Aorta (tissue), 5 donors: ENCODE measurements at regions not wholly inside any gene's neighbourhood (a gene's known extent, or its start where the extent isn't known, plus 50 kb on each side); places are given as distances from the start of the nearest gene placed in this dataset.

Experiments used
- ATAC-seq: fragments of 200-7000 bp; cut with Tn5 transposase; one replicate; pipeline ENCODE4 v1.9.1; 2022; ENCODE audit warnings: moderate library complexity; ENCODE audit not compliant: low FRiP score
- DNase-seq, 2 donors: peaks; one replicate each; pipeline ENCODE4 v3.0.0-alpha.2; 2020
- H3K27ac ChIP-seq, 2 donors: one replicate each; pipeline ENCODE4 v1.5.1; 2013; ENCODE audit warnings: low read length in 2 of 2, mild to moderate bottlenecking in 2 of 2, moderate library complexity in 2 of 2, control low read depth in 1 of 2, inconsistent platforms in 1 of 2, low read depth in 1 of 2
- H3K27me3 ChIP-seq, 2 donors: one replicate each; pipeline ENCODE4 v1.6.1; 2013; ENCODE audit warnings: control low read depth in 1 of 2, low read length in 1 of 2, mild to moderate bottlenecking in 1 of 2, moderate library complexity in 1 of 2; ENCODE audit not compliant: insufficient read depth in 2 of 2, control insufficient read depth in 1 of 2
- H3K36me3 ChIP-seq, 2 donors: one replicate each; pipeline ENCODE4 v1.6.1; 2013; ENCODE audit warnings: control low read depth in 1 of 2, low read length in 1 of 2, mild to moderate bottlenecking in 1 of 2; ENCODE audit not compliant: insufficient read depth in 2 of 2, control insufficient read depth in 1 of 2
- H3K4me1 ChIP-seq, 2 donors: one replicate each; pipeline ENCODE4 v1.6.1; 2013; ENCODE audit warnings: low read length in 2 of 2, control low read depth in 1 of 2, mild to moderate bottlenecking in 1 of 2, moderate library complexity in 1 of 2; ENCODE audit not compliant: insufficient read depth in 2 of 2, control insufficient read depth in 1 of 2
- H3K4me3 ChIP-seq, 2 donors: one replicate each; pipeline ENCODE4 v1.5.1; 2013; ENCODE audit warnings: low read length in 2 of 2, control low read depth in 1 of 2, mild to moderate bottlenecking in 1 of 2
- H3K9me3 ChIP-seq: one replicate; pipeline ENCODE4 v1.6.1; 2013; ENCODE audit warnings: mild to moderate bottlenecking, low read length; ENCODE audit not compliant: control insufficient read depth
- WGBS, 2 donors: extraction: QIAGEN DNeasy Blood & Tissue Kit; methylation state at CpG; one replicate each; pipeline ENCODE4 v1.1.7; 2013; 5-methylcytosine and 5-hydroxymethylcytosine counted together
- intact Hi-C, 2 donors: fragments of 100-400 bp; cut with DNase I; formaldehyde crosslinking; loops; one replicate each; pipeline versions ENCODE4 v1.14.2 to v1.15.0; 2022
- donor health status: healthy with polysubstance abuse.
- donor health status: Bipolar disorder and iron deficiency.
- donor health status: DM: no; HTN: no; CAD: no.
- donor health status: DM: no; HTN: no; CAD: no.
- donor health status: DM: yes; HTN: yes; CAD: no.

DNA sequence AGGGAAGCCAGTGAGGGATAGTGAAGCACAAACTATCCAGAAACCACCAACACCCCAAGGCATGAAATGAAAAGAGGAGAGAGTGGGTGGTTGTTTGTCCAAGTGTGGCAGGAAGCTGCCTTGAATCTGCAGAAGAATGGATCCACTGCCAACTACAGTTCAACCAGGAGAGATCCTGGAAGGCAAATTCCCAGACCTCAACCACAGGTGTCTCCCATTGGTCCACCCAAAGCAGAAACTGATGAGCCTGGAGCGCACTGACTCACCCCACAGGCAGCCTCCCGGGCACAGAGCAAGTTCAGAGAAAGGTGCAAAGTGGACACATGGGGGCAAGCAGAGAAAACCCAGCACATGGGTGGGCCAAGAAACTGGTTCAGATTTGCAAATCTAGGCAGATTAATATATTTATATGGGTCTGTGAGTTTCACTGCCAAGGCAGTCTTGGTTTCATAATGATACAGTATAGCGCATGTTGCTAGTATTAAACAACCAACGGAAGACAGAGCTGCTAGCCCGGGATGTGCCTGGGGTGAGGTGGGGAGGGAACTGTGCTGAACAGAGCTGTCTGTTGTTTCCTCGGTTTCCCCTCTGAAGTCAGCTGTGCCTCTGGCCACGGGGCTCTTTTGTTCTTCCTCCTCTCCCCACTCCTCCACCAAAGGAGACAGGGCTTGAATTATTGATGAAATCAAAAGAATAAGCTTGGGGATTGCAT, 416.2 kb upstream of the CCDC196 start:
- intact Hi-C loops, result no loop called here
- Histone ChIP-seq H3K27ac (no peak overlapping the region), H3K36me3 (no peaks in the 10 kb centered on the region), H3K27me3 (no peaks in the 10 kb centered on the region), H3K9me3 (no peaks in the 10 kb centered on the region), H3K4me3 (no peak overlapping the region), H3K4me1 (no peaks in the 10 kb centered on the region)
- ATAC-seq (no peak), DNase-seq (no peak)
- 84 to 86% methylated on average over 7 of the region's 7 CpGs for WGBS, 2 donors

GRCh38 chr14:66070542-66071319, 415.4 kb upstream of the CCDC196 start:
- Histone ChIP-seq H3K27ac (no peak overlapping the region), H3K27me3 (no peaks in the 10 kb centered on the region), H3K4me3 (no peak overlapping the region), H3K4me1 (no peaks in the 10 kb centered on the region), H3K36me3 (no peaks in the 10 kb centered on the region), H3K9me3 (no peaks in the 10 kb centered on the region)
- DNase-seq (peak in 1 of 2 donors; percentile 48), ATAC-seq (no peak)
- 46 to 47% methylated on average over 12 of the region's 12 CpGs for WGBS, 2 donors
- intact Hi-C loops, result no loop called here

GRCh38 chr14:66072190-66073084, 413.7 kb upstream of the CCDC196 start:
- no peaks in the 10 kb centered on the region for H3K27me3 ChIP-seq
- no peaks in the 10 kb centered on the region for H3K36me3 ChIP-seq
- H3K4me1 ChIP-seq, result no peaks in the 10 kb centered on the region
- H3K9me3 ChIP-seq, result no peaks in the 10 kb centered on the region
- intact Hi-C loops, result no loop called here
- DNase-seq, result no peak
- no peak overlapping the region for H3K4me3 ChIP-seq
- H3K27ac ChIP-seq, result no peak overlapping the region
- whole genome bisulfite sequencing, 2 donors, result 77 to 80% methylated on average over 5 of the region's 5 CpGs
- no peak for ATAC-seq

DNA sequence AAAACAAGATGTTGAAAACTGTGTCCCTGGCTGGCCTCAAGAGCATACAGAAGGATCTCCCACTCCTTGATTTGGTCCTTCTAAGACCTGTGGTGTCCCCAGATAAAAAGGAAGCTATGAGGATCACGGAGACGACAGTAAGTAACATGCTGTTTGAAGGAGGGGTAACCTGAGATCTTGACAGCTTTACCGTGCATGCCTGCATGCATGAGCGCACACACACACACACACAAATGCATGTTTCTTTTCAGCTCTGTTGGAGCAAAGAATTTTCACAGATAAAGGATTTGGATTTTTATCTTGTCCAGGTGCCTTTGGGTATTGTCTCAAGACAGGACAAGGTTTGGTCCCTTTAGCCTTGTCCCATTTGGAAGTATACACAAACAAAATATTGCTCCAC, 411.6 kb upstream of the CCDC196 start:
- DNase-seq (no peak), ATAC-seq (no peak)
- no peak overlapping the region for H3K27ac ChIP-seq
- WGBS, 2 donors, result 24 to 41% methylated on average over 4 of the region's 4 CpGs
- H3K36me3 ChIP-seq, result no peaks in the 10 kb centered on the region
- intact Hi-C loops, result no loop called here
- H3K27me3 ChIP-seq, result no peaks in the 10 kb centered on the region
- H3K9me3 ChIP-seq, result no peaks in the 10 kb centered on the region
- H3K4me1 ChIP-seq, result no peaks in the 10 kb centered on the region
- H3K4me3 ChIP-seq, result no peak overlapping the region

GRCh38 chr14:66076176-66076575, 410.0 kb upstream of the CCDC196 start:
- no peaks in the 10 kb centered on the region for H3K36me3 ChIP-seq
- DNase-seq, result no peak
- H3K4me3 ChIP-seq, result no peak overlapping the region
- H3K27ac ChIP-seq, result no peak overlapping the region
- intact Hi-C loops, result no loop called here
- H3K4me1 ChIP-seq, result no peaks in the 10 kb centered on the region
- no peaks in the 10 kb centered on the region for H3K9me3 ChIP-seq
- H3K27me3 ChIP-seq, result no peaks in the 10 kb centered on the region
- WGBS, 2 donors, result 15 to 35% methylated on average over 3 of the region's 3 CpGs
- no peak for ATAC-seq

DNA sequence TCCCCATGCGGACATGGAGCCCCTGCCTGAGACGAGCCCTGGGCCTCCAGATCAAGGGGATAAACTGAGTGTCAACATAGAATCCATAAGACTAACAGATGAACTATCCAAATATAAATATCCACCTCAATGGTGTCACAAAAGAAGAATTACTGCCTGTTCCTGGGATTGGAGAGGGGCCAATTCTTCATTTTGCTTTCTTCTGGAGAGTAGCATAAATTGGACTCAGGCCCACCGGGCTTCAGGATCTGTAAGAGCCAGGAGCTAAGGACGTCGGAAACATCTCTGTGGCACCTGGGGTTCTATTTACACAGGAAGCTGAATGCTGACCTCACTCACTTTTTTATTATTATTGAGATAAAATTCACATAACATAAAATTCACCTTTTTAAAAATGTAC, 408.2 kb upstream of the CCDC196 start:
- ATAC-seq, result no peak
- intact Hi-C loops, result no loop called here
- H3K9me3 ChIP-seq, result no peaks in the 10 kb centered on the region
- no peaks in the 10 kb centered on the region for H3K36me3 ChIP-seq
- DNase-seq, result no peak
- H3K27me3 ChIP-seq, result no peaks in the 10 kb centered on the region
- no peak overlapping the region for H3K27ac ChIP-seq
- 32 to 41% methylated on average over 5 of the region's 5 CpGs for WGBS, 2 donors
- H3K4me1 ChIP-seq, result no peaks in the 10 kb centered on the region
- H3K4me3 ChIP-seq, result no peak overlapping the region

DNA sequence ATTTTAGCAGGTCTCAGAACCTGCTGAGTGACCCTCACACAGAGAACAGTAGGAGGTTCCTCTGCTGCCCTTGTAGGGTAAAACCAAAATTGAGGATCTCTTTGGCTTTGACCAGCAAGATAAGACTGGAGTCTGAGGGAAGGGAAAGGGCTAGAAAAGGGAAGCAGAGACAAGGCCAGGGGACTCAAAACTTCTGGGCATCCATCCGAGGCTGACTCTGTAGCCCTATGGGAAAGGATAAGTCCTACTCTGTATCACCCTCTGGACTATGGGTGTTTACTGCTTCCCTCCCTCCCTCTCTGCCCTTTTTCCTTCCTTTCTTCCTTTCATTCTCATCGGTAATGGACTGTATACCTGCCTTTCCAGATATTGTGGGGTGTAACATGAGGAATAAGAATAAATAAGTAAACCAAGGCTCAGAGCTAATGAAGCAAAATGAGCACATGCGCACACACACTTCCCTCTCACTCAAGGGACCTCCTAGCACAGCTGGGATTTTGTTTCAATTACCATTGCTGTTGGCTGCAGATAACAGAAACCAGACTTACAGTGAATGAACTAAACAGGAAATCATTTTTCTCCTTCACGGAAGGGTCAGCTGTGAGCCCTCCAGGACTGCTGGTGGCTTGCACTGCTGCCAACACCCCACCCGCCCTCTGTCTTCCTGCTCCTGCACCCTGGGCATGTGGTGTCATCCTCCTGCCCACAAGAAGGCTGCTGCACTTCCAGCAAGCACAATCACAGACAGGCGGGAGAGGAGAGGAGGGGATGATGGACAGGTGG, 404.4 kb upstream of the CCDC196 start:
- Histone ChIP-seq H3K27ac (no peak overlapping the region), H3K36me3 (no peaks in the 10 kb centered on the region), H3K9me3 (peaks cover 2% of the 10 kb centered on the region), H3K27me3 (no peaks in the 10 kb centered on the region), H3K4me3 (no peak overlapping the region), H3K4me1 (no peaks in the 10 kb centered on the region)
- intact Hi-C loops, result no loop called here
- no peak for ATAC-seq
- DNase-seq, result no peak
- WGBS, 2 donors, result 45% methylated on average over 6 of the region's 6 CpGs

GRCh38 chr14:66085224-66085623, 400.9 kb upstream of the CCDC196 start:
- Histone ChIP-seq H3K27ac (no peak overlapping the region), H3K36me3 (no peaks in the 10 kb centered on the region)

More at GRCh38 chr14:66085224-66085623, 400.9 kb upstream of the CCDC196 start:
- Histone ChIP-seq H3K4me3 (no peak overlapping the region), H3K27me3 (no peaks in the 10 kb centered on the region), H3K4me1 (no peaks in the 10 kb centered on the region), H3K9me3 (peaks cover 2% of the 10 kb centered on the region)
- ATAC-seq (no peak), DNase-seq (no peak)
- intact Hi-C loops, result no loop called here
- 82 to 83% methylated on average over 4 of the region's 4 CpGs for WGBS, 2 donors
